Kasumi-1 (cell line): ENCODE measurements at regions not wholly inside any gene's neighbourhood (a gene's known extent, or its start where the extent isn't known, plus 50 kb on each side); places are given as distances from the start of the nearest gene placed in this dataset.
A peak's percentile ranks its signal among the peaks of the same experiment; 100 is the strongest.

Source experiments
- DNase-seq, 2 experiments: peaks; one replicate each; lab custom pipeline; 2025; lab: John Stamatoyannopoulos, UW

DNA sequence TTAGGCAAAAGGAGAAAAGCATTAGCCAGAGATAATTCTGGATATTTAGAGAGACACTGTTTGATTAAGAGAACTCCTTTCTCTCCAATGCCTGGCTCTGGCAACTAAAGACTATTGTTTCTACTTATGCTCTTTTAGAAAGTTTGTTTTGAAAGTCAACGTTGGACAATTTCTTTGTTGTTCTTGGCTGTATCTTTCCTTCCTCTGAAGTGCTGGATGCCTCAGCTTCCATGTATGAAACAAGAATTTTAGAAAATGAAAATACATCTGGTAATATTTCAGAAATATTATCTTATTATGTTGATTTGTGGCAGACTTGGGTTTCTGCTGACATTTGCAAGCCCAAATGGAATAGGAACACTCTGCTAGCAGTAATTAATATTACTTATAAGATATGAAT lies 382.6 kb downstream of the SNAPC1 start:
- DNase-seq: no peak

DNA sequence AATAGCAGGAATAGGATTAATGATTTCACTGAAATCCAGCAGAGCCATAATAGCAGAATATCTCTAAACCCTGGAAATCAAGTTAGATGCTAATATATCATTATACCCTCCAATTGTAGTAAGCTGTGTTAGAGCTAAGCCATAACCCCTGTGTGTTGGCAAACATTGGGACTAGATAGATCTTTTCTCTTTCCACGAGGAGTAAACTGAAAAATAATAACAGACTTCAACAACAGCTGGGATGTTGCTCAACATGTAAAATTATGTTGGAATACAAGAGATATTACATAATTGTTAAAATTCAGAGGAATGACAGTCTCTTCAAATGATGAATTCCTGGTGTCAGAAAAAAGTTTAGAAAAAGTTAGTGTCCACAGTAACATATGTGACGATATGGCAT lies 383.8 kb downstream of the SNAPC1 start:
- DNase-seq: no peak

DNA sequence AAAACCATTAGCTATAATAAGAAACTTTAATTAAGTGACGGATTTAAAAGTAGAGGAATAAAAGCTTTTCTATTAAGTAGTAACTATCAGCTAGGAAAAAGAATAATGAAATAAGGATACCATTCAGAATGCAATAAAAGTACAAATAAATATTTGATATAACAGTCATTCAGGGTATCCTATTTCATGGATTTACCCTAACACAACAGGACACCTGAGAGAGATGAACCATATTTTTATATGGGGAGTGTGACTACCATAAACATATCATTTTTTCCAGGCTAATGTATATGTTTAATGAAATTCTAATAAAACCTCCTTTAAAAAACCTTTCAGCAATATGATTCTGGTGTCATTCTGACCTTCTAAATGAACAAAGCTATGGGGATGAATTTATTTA lies 393.8 kb downstream of the SNAPC1 start:
- DNase-seq: no peak

DNA sequence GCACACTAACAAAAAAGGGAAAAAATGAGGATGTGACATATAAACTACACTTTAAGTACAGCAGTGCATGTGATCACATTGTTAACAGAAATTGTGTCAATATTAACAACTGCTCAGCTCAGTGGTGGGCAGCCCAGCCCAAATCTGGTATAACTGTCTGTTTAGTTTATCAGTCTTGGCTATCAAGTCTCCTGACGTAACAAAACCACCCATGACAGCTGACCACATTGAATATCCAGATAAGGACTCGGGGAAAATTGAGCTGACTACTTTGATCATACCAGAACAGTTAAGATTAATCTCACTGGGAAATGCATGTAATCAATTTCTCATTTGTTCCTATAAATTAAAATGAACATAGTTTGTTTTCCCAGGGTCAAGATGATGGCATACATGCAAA lies 396.6 kb downstream of the SNAPC1 start:
- DNase-seq: no peak

DNA sequence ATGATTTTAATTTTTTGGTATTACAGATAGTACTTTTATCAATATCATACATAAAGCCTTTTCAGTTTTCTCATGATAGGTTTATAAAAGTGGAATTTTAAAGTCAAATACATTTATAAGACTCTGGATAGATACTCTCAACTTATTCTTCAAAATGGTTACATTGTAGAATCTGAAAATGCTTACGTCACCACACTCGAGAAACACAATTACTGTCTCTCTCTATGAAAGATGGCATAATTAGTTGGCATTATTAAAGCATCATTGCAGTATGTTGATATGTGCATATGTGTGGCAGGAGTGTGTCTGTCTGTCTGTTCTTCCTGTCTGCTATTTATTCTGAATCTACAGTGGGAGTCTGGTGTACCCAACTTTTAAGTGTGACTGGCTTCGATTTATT lies 397.1 kb downstream of the SNAPC1 start:
- no peak for DNase-seq

DNA sequence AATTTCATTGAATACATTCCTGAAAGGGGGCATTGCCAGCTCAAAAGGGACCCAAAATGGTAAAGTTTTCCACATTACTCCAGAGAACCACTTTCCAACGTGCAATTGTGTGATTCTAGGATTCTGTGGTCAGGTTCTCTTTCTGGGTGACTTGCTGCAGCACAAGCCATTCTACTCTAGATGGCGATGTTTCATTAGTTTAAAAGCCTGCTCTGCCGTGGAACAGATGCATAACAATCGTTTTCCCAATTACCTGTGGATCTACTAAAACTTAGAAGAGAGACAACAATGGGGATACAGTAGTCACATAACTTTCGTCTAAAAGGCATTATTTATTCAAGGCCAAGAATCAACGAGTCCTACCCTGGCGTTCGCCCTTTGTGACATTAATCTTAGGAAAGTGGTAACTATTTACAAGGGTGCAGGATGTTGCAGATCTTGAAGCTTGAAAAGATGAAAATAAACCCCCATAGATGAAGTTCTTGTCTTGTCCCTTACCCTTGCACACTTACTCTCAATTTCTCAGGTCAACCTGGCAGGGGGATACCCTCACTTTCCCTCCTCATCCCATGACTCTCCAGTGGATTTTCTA lies 400.9 kb downstream of the SNAPC1 start:
- peak; percentile 45 to 67 for DNase-seq

DNA sequence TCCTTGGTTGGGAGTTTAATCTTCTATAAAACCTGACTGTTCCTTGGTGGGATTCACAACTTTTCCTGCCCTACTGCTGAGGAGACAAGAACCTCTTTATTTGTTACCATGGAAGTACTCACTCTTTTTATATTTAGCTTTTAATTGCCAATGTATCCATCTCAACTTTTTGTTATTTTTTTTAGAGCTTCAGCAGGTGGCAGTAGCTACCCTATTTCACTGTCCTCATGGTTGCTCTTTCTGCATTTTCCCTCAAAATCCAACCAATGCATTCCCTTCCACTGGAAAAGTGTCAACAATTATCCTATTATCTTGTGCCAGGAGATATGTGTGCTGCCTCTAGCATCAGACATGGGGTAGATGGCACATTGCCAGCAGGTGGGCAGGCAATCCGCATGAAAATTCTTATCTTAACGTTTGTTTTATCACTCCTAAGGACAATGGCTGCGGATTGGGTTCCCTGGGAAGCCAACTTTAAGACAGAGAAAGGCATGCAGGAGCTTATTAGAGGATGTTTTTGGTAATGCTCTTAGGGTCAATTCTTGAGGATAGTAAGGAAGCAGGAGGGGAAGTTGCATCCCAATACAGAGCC lies 406.4 kb downstream of the SNAPC1 start:
- DNase-seq: peak in 1 of 2 experiments; percentile 3

DNA sequence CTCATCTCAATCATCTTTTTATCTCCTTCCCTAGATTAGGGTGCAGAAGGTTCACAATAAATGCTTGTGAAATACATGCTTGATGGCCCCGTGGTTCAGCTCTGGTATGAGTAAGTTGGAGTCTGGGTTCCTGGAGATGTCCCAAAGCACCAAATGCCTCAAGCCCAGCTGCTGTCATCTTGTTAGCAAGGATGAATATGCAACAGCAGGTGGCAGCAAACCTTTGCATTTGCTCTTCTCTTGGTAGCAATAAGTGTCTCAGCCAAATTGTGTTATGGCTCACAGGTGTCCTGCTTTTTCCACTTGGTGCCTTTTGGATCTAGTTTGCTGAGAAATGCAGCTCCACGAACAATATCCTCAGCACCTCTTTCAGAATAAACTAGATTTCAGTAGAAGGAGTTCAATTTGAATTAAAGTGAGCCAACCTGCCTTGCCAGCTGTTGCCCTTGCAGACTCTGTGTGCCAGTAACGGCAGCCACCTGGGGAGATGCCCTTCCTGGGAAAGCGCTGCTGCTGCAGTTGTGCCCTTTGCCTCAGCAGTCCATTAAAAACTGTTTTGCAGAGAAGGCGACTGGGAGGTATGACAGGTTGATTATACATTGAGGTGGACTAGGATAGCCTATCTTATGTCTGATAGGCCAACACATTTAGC lies 417.3 kb downstream of the SNAPC1 start:
- DNase-seq: peak; percentile 45 to 63

DNA sequence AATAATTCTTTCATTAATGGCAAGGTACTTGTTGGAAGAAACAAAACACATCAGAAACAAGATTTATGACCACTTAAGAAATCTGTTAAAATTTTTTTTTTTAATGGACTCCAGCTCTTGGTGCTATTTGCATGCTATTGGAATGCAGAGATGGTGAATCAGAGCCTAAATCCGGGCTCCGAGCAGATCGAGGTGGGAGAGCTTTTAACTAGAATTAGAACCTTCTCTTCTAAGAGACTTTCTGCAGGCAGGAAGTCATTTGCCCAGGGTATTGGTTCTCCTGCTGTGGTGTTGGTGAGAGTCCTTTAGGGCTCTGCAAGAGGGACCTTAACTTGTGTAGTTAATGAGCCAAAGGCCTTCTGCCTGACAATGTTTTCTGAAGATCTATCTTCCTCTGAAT lies 419.4 kb downstream of the SNAPC1 start:
- no peak for DNase-seq

DNA sequence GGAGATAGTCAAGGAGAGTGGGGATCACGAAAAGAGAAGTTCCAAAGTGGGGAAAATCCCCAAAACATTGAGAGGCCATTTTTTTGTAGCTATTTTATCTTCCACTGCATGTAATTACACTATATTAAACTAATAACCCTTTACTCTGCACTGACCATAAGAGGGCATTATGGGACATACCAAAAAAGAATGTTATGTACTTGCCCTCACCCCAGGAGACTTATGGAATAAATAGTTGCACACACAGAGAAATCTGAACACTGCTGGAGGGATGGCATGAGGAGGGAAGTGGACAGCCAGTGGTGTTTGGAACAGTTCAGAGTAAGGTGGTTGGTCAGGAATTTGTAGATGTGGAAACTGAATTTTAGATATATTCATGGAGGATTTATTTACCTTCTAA lies 422.9 kb downstream of the SNAPC1 start:
- no peak for DNase-seq

DNA sequence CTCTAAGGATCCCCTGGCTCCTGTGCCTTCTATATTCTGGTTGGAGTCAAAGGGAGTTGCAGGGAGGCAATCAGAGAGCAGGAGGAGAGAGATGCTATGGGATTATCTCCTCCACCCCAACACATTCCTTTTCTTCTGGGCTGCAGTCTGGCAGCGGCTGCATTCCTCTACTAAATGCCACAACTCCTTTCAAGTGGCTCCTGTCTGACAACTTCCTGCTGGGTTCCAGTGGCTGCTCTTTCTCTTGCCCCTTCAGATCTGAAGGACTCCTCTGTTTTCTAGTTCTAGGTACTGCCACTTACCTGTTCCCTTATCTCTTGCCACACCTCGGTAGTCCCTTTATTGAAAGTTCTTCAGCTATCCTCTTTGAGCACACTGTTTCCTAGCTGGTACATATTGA lies 425.0 kb downstream of the SNAPC1 start:
- no peak for DNase-seq

DNA sequence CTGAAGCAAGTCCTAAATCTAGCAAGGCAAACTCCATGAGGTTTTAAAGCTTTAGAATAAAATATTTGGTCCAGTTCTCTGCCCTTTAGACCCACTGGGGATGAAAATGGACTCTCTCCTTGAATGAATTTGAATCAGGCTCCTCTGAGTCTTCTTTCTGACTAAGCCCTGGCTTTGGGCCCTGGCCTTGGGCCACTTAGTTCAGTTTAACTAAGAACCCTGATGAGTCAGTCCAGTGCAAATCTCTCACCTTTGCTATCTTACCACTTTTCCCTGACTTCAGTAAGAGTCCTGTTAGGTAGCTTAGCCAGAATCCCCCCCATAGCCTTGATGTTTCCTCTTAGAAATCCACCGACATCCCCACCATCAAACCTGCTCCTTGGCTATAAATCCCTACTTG lies 427.5 kb downstream of the SNAPC1 start:
- DNase-seq: no peak

DNA sequence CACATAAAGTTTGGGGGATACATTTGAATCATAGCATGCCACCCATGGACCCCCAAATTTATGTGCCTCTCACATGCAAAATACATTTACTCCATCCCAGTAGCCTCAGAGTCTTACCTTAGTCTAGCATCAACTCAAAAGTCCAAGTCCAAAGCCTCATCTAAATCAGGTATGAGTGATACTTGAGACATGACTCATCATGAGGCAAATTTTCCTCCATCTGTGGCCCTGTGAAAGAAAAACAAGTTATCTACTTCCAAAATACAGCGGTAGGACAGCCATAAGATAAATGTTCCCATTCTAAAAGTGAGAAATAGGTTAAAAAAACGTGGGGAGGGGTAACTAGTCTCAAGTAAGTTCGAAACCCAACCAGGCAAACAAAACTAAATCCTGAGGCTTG lies 444.2 kb downstream of the SNAPC1 start:
- DNase-seq: no peak

DNA sequence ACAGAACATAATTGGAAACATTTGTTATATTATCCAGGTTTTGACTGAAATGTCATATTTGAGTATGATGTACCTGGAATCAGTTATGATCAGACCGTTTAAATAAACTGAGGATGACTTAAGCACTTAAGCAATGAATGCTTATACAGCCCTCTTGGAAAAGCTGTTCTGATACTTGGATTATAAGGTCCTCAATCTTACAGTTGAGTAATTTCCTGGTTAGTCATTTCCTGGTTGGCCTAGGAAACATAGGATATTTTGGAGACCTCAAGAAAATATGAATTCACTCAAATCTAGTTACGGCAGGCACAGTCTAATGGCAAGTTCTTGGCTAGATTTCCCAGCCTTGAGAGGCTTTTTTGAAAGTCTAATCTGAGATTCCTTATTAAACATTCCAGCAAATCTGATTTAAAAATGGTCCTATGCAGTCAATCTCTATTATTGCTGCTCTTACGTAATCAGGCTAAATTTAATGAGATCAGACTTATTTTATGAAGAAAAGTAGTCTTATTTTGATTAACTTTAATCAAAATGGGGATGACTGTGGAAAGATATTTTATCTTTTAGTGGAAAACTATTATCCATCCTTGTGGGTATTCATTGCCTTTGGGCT lies 447.2 kb downstream of the SNAPC1 start:
- no peak for DNase-seq

DNA sequence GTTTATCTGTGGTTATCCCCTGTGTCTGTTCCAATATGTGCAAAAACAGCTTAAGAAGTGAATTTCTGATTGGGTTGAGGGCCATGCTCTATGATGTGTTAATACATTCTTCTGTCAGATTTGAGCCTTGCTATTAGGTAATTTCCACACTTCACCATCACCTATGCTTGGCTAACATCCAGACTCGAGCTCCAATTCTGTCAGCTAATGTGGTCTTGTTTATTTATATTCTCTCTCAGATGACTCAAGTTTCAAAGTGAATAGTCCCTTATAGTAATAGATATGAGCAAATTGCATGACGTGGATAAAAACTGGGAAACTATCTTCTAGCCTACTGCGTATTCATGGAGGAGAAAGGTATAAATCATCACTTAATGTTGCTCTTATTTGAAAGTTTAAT lies 451.3 kb downstream of the SNAPC1 start:
- DNase-seq: no peak

DNA sequence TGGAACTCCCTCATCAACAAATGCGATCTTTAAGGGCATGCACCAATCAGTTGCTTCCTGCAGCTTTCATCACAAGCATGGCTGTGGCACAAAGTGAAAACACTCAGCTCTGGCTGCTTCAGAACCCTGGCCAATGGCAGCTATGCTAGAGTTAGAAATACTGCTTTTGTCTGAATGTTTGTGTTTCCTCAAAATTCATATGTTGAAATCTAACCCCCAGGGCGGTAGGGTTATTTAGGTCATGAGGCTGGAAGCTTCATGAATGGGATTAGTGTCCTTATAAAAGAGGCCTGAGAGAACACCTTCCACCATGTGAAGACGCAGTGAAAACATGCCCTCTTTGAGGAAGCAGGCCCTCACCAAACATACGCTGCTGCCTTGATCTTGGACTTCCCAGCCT lies 453.9 kb downstream of the SNAPC1 start:
- DNase-seq: no peak

DNA sequence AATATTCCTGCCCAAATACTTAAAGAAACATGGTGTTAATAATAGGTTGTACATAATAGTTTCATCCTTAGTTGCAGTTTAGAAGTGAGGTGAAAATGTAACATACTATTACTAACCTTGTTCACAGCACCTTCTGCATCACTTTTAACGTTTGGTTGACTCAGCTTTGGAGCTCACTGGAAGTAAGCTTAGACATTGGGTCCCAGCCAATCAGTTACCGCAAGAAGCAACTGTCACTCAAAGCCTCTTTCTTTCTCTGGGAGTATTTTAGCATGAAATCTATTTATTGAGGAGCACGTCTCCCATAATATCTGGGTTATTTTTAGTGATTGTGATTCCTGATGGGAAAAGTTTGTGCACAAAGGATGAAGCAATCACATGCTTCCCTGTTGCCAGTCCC lies 472.6 kb downstream of the SNAPC1 start:
- no peak for DNase-seq

DNA sequence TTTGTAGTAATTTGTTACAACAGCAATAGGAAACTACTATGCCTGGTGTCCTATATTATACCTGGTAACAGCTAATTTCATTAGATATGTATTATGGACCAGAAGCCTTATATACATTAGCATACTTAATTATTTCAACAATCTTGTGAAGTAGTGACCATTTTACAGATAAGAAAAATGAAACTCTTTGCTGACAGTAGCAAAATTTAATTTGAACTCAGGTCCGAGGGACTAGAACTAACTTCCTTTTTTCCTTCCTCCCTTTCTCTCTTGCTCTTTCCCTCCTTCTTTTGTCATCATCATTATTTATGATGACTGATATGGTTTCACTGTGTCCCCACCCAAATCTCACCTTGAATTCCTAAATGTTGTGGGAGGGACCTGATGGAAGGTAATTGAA lies 482.0 kb downstream of the SNAPC1 start:
- DNase-seq: no peak

DNA sequence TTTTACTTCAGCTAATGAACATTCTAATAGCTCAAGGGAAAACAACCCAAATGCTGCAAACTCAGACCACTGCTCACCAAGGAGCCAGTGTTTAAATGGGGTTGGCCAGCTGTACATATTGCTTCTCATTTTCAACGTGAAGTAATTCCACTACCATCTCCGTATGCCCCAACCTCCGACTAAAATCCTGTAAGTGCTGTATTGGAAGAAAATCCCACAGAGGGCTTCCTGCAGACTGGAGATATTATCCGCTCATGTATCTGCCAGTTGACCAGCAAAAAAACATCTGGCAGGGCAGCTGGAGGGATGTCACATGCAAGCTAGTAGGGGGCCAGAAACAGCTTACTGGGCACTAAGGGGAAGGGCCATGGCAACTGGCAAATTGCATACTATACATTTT lies 485.0 kb downstream of the SNAPC1 start:
- no peak for DNase-seq

DNA sequence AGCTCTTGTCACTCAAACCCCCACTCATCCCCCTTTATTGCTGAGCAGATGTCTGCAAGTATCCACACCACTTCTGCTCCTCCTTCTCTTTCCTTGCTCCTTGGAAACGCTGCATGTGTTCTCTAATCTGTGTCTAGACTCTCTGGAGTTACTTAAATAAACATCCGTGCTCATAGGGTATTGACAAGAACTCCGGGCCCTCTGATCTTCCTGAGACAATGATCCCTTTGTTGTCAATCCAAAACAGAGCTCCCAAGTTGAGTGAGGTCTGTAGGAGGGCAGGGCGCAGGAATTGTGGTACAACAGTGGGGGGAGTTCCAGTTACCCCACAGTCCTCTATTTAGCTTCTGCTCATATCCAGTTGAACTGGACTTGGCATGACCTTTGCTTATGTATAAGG lies 489.0 kb downstream of the SNAPC1 start:
- no peak for DNase-seq

DNA sequence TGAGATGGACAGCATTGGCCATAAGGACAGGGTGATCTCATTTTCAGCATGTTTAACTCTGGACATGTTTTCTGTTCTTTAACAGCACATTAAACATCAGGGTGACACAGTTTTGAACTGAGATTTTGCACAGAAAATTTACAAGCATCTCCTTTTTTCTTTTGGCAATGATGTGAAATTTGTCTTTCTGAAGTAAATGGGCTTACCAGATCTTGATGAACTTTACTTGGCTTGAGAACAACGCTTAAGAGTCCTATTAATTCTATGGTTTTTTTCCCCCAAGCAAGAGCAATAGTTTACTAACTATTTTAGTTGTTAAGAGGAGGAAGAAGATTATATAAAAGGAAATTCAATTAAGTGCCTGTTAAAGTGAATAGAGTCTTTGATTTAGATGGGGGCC lies 491.0 kb downstream of the SNAPC1 start:
- DNase-seq: no peak

DNA sequence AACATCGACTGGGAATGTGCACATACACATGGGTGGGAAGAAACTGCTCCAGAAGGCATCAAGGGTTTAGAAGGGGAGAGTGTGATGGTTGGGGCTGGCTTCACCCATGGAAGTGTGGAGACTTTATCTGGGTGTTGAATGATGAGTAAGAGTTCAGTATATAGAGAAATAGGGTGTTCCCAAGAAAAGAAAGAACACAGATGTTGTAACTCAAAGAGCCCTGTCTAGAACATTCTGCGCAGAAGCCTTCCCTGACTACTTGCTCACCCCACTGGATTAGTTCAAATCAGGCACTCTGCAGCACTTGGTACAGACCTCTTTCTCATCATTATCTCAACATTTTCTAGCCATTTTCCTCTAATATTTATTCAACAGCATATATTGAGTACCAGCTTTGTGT lies 491.7 kb downstream of the SNAPC1 start:
- no peak for DNase-seq

DNA sequence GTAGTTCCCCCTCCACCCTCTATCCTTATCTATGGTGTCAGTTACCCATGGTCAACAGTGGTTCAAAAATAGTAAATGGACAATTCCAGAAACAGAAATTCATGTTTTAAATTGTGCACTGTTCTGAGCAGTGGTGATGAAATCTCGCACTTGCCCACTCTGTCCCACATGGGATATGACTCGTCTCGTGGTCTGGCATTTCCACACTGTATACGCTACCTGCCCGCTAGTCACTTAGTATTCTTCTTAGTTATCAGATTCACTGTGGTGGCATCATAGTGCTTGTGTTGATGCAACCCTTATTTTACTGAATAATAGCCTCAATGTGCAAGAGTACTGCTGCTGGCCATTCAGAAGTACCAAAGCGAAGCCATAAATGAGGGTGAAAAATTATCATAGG lies 507.0 kb downstream of the SNAPC1 start:
- DNase-seq: peak; percentile 2 to 3

DNA sequence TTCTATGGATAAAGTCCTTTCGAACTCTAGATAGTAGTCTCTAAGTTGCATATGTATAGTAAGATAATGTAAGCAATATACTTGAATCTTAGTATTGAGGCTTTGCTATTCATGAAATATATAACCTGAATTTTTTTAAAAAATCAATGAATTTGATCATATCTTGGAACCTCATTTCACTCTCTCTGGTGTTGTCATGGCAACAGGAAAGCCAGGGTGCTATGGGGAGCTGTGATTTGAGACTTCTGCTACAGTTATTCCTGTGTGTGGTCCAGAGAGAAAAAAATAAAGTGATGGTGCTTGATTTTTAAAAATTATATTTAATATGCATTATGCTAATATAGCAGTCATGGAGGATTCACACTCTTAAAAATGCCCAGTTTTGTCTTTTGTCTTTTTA lies 508.0 kb downstream of the SNAPC1 start:
- no peak for DNase-seq
